ENCODE measurements at regions not wholly inside any gene's neighbourhood (a gene's known extent, or its start where the extent isn't known, plus 50 kb on each side); places are given as distances from the start of the nearest gene placed in this dataset.

DNA sequence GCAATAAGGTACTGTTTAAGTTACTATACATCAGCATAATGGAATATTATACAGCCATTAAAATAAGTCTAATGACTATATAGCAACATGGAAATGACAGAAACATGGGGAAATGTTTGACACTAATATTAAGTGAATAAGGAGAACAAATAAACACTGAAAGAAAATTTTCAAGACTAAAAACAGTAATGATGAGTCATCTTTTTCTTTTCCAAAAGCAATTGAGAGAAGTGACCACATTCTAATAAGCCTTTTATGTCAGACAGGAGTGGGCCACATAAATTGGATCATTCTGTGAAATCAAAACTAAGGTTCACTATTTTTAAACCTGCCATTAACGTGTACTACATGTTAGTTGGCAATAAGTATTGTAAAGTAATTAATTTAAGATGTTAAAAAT lies 187.5 kb downstream of the AHR start:
- TF ChIP-seq GATA2 (IDR thresholded peaks at IDR 0.05; ENCODE audit: low read depth, low read length) (no peak), GATA3 (IDR thresholded peaks at IDR 0.05; ENCODE audit: low read depth, low read length) (no peak)
